Skeletal muscle satellite cell (primary cell): ENCODE measurements at regions not wholly inside any gene's neighbourhood (a gene's known extent, or its start where the extent isn't known, plus 50 kb on each side); places are given as distances from the start of the nearest gene placed in this dataset.

Experiments
- H3K27me3 ChIP-seq: 2 replicates; pipeline ENCODE4 v1.7.0; 2013; ENCODE audit warnings: low read length; ENCODE audit not compliant: control insufficient read depth, insufficient read depth
- H3K36me3 ChIP-seq: 2 replicates; pipeline ENCODE4 v1.7.0; 2013; ENCODE audit warnings: mild to moderate bottlenecking, control low read depth, low read length; ENCODE audit not compliant: insufficient read depth
- H3K4me1 ChIP-seq: 2 replicates; pipeline ENCODE4 v1.7.0; 2013; ENCODE audit warnings: low read length; ENCODE audit not compliant: control insufficient read depth, insufficient read depth
- H3K4me2 ChIP-seq: 2 replicates; pipeline ENCODE4 v1.7.0; 2013; ENCODE audit warnings: mild to moderate bottlenecking, low read length
- H3K4me3 ChIP-seq: 2 replicates; pipeline ENCODE4 v1.7.0; 2013; ENCODE audit warnings: low read length
- H3K9ac ChIP-seq: 2 replicates; pipeline ENCODE4 v1.7.0; 2013; ENCODE audit warnings: mild to moderate bottlenecking, low read depth, low read length, moderate library complexity
- H3K9me3 ChIP-seq: replicated peaks from 2 replicates; pipeline ENCODE4 v1.7.0; 2013; ENCODE audit warnings: mild to moderate bottlenecking, control low read depth, low read length

DNA sequence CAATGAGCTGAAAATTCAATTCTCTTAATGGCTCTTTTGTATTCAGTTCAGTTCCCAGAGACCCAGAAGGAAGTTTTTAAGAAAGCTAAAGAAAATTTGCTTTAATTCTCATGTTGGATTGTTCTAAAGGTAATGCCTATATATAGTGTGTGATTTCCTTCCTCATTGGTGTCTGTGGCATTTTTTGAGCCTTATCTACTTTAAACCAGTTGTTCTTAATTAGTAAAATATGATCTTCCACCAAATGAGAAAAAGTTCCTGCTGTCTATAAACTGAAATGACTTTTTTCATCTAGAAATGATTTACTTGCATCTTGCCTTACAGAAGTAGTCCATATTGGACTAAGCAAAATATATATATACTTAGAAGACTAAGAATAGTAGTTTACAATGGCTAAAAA, 622.1 kb upstream of the KIRREL3 start:
- no peak overlapping the region for H3K9ac ChIP-seq
- no peak overlapping the region for H3K4me3 ChIP-seq
- no peaks in the 10 kb centered on the region for H3K27me3 ChIP-seq
- no peaks in the 10 kb centered on the region for H3K9me3 ChIP-seq
- H3K4me1 ChIP-seq, result no peaks in the 10 kb centered on the region
- H3K36me3 ChIP-seq, result no peaks in the 10 kb centered on the region
- no peak overlapping the region for H3K4me2 ChIP-seq

GRCh38 chr11:127620671-127621070, 620.1 kb upstream of the KIRREL3 start:
- Histone ChIP-seq H3K9ac (no peak overlapping the region), H3K36me3 (no peaks in the 10 kb centered on the region), H3K4me3 (no peak overlapping the region), H3K4me1 (no peaks in the 10 kb centered on the region), H3K4me2 (no peak overlapping the region), H3K27me3 (no peaks in the 10 kb centered on the region), H3K9me3 (no peaks in the 10 kb centered on the region)

GRCh38 chr11:127619946-127620345, 619.4 kb upstream of the KIRREL3 start:
- no peak overlapping the region for H3K9ac ChIP-seq
- no peaks in the 10 kb centered on the region for H3K27me3 ChIP-seq
- no peak overlapping the region for H3K4me2 ChIP-seq
- no peaks in the 10 kb centered on the region for H3K36me3 ChIP-seq
- H3K4me3 ChIP-seq, result no peak overlapping the region
- H3K4me1 ChIP-seq, result no peaks in the 10 kb centered on the region
- H3K9me3 ChIP-seq, result no peaks in the 10 kb centered on the region

DNA sequence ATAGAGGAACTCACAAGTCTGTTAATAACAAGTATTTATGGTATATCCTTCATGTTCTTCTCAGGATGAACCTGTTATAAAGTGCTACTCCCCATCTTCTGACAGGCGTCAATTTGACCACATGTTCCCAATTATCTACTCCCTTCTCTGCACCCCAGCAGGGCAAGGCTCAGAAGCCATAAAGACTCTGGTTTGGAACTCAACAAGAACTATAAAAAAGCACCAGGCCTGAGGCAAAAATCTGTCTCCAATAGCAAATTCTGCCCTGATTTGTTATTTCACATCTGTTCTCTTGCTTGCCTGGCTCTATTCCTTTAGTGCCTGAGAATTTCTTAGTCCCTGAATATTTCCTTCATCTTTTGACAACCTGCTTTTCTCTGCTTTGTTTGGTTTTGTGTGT, 618.2 kb upstream of the KIRREL3 start:
- Histone ChIP-seq H3K36me3 (no peaks in the 10 kb centered on the region), H3K4me2 (no peak overlapping the region), H3K4me1 (no peaks in the 10 kb centered on the region), H3K27me3 (no peaks in the 10 kb centered on the region), H3K9ac (no peak overlapping the region), H3K9me3 (no peaks in the 10 kb centered on the region), H3K4me3 (no peak overlapping the region)

- Histone ChIP-seq H3K27me3 (peaks cover 5% of the 10 kb centered on the region), H3K4me1 (no peaks in the 10 kb centered on the region), H3K9me3 (no peaks in the 10 kb centered on the region), H3K9ac (no peak overlapping the region), H3K36me3 (no peaks in the 10 kb centered on the region), H3K4me3 (no peak overlapping the region), H3K4me2 (no peak overlapping the region)
Measured at GRCh38 chr11:127616158-127616557, 615.6 kb upstream of the KIRREL3 start.

GRCh38 chr11:127612607-127613006, 612.0 kb upstream of the KIRREL3 start:
- Histone ChIP-seq H3K36me3 (no peaks in the 10 kb centered on the region), H3K4me2 (no peak overlapping the region), H3K9ac (no peak overlapping the region), H3K27me3 (peaks cover 5% of the 10 kb centered on the region), H3K9me3 (no peaks in the 10 kb centered on the region), H3K4me3 (no peak overlapping the region), H3K4me1 (no peaks in the 10 kb centered on the region)

DNA sequence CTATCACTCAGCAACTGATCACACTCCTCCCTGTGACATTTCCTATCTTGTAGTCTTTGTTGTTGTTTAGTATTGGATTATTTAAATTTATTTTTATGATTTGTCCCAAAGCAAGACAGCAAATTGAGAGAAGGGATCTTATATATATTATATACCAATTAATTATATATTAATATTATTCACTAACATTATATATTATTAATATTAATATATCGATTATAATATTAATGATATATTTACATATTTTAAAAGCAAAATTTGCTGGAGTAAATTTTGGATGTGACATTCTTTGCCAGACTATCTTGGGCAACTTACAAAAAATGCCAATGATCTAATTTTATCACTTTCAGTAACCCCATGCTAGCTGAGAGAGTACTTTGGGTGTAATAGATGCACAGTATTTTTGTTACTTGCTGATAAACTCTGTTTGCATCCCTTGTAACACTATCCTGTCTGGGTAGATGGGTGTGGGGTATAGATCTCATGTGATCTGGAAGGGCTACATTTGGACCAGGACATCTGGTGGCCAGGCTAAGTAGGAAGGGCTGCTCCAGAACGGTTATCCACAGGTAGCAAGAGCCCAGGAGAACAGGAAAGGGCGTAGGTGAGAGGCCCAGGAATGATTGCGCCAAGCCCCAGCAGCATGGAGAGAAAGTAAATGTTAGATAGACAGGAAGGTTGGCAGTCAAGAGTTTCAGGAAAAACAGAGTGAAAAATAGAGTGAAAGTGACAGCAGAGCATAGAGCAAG, 608.6 kb upstream of the KIRREL3 start:
- Histone ChIP-seq H3K4me1 (no peaks in the 10 kb centered on the region), H3K9me3 (no peaks in the 10 kb centered on the region), H3K9ac (no peak overlapping the region), H3K4me3 (no peak overlapping the region), H3K27me3 (peaks cover 5% of the 10 kb centered on the region), H3K36me3 (no peaks in the 10 kb centered on the region), H3K4me2 (no peak overlapping the region)

GRCh38 chr11:127607487-127608085, 607.0 kb upstream of the KIRREL3 start:
- H3K4me1 ChIP-seq, result no peaks in the 10 kb centered on the region
- no peaks in the 10 kb centered on the region for H3K27me3 ChIP-seq
- no peaks in the 10 kb centered on the region for H3K9me3 ChIP-seq
- H3K9ac ChIP-seq, result no peak overlapping the region
- H3K4me2 ChIP-seq, result no peak overlapping the region
- no peak overlapping the region for H3K4me3 ChIP-seq
- no peaks in the 10 kb centered on the region for H3K36me3 ChIP-seq

DNA sequence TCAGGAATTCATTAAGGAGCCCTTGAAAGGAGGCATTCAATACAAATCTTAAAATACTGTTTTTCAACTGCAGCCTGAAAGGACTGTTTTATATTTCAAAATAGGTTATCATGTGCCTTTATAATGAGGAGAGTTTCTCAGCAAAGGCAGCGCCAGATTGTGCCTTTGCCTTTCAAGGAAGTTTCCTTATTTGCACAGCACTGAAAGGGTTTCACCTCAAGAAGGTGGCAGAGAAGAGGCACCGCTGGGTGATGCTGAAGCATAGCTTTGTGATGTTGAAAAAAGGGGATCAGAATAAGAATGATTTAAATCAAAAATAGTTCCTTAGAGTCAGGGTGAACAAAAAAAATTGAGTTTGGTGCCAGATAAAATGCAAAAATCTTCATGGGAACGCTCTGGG, 601.0 kb upstream of the KIRREL3 start:
- H3K9me3 ChIP-seq, result no peaks in the 10 kb centered on the region
- H3K4me2 ChIP-seq, result no peak overlapping the region
- no peak overlapping the region for H3K9ac ChIP-seq
- no peaks in the 10 kb centered on the region for H3K4me1 ChIP-seq
- H3K36me3 ChIP-seq, result no peaks in the 10 kb centered on the region
- H3K27me3 ChIP-seq, result no peaks in the 10 kb centered on the region
- H3K4me3 ChIP-seq, result no peak overlapping the region

- Histone ChIP-seq H3K4me2 (no peak overlapping the region), H3K4me1 (no peaks in the 10 kb centered on the region), H3K36me3 (no peaks in the 10 kb centered on the region), H3K4me3 (no peak overlapping the region), H3K27me3 (no peaks in the 10 kb centered on the region), H3K9ac (no peak overlapping the region), H3K9me3 (no peaks in the 10 kb centered on the region)
Measured at GRCh38 chr11:127600674-127601073, 600.1 kb upstream of the KIRREL3 start.

DNA sequence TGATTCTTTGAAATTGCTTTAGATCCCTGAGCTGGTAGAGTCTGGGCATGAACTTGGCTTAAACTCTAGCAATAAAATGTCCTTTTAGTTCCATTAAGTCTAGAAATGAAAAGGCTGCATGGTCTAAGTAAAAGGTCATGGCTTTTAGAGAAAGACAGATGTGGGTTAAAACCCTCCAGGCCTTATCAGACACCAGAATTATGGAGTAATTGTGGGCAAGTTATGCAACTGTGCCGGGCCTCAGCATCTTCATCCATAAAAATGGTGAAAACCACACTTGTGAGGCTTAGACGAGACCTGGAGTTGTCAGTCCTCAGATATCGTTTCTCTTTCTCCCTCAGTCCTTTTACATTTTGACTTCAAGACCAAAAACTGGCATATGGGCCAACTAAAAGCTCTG, 597.9 kb upstream of the KIRREL3 start:
- H3K4me1 ChIP-seq, result no peaks in the 10 kb centered on the region
- H3K4me2 ChIP-seq, result no peak overlapping the region
- H3K9me3 ChIP-seq, result no peaks in the 10 kb centered on the region
- no peak overlapping the region for H3K4me3 ChIP-seq
- H3K27me3 ChIP-seq, result no peaks in the 10 kb centered on the region
- no peaks in the 10 kb centered on the region for H3K36me3 ChIP-seq
- no peak overlapping the region for H3K9ac ChIP-seq

DNA sequence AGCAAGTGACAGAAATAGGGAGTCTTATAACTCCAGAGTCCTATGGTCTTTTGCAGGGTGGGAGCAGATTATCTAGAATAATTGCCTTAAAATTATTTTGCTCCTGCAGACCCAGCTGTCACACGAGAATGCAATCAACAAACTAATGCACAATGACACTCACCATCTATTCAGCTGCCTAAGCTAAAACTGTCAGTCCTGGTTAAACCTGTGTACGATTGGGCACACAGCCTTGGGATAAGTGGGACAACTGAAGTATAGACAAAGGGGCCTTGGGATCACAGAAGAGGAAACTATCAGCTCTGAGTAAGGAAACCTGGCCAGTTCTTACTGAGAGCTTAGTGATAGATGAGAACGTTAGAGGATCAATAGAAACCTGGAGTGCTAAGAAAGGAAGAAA, 595.9 kb upstream of the KIRREL3 start:
- Histone ChIP-seq H3K4me1 (no peaks in the 10 kb centered on the region), H3K4me3 (no peak overlapping the region), H3K9ac (no peak overlapping the region), H3K4me2 (no peak overlapping the region), H3K9me3 (no peaks in the 10 kb centered on the region), H3K36me3 (no peaks in the 10 kb centered on the region), H3K27me3 (peaks cover 4% of the 10 kb centered on the region)
